ENCODE measurements at regions not wholly inside any gene's neighbourhood (a gene's known extent, or its start where the extent isn't known, plus 50 kb on each side); places are given as distances from the start of the nearest gene placed in this dataset.

DNA sequence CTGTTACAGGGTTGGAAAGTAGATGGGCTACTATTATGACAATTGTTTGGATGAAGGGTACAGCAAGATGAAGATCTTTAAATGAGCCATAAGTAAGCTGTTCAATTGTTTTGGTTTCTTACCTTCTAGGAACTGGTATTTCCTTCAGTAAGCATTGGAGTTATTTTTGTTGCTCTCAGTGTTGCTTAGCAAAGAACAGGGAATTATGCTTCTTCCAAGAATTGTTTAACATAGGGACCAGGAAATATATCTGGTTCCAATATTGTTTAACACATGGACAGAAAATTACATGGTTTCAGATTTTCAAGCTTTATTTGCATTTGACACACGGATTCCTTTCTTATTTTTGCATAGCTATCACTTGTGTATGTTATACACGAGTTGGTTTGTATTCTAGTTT is 1999.0 kb downstream of the ARAP2 start:
- TF ChIP-seq, protein P1, sequence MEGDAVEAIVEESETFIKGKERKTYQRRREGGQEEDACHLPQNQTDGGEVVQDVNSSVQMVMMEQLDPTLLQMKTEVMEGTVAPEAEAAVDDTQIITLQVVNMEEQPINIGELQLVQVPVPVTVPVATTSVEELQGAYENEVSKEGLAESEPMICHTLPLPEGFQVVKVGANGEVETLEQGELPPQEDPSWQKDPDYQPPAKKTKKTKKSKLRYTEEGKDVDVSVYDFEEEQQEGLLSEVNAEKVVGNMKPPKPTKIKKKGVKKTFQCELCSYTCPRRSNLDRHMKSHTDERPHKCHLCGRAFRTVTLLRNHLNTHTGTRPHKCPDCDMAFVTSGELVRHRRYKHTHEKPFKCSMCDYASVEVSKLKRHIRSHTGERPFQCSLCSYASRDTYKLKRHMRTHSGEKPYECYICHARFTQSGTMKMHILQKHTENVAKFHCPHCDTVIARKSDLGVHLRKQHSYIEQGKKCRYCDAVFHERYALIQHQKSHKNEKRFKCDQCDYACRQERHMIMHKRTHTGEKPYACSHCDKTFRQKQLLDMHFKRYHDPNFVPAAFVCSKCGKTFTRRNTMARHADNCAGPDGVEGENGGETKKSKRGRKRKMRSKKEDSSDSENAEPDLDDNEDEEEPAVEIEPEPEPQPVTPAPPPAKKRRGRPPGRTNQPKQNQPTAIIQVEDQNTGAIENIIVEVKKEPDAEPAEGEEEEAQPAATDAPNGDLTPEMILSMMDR (IDR thresholded peaks at IDR 0.05; ENCODE audit: low read depth, low read length, missing control alignments) = no peak
- no peak overlapping the region for H3K4me3 ChIP-seq (replicated peaks; ENCODE audit: low read depth, low read length)
- no peak for DNase-seq (ENCODE audit: extremely low read depth, low read depth)

DNA sequence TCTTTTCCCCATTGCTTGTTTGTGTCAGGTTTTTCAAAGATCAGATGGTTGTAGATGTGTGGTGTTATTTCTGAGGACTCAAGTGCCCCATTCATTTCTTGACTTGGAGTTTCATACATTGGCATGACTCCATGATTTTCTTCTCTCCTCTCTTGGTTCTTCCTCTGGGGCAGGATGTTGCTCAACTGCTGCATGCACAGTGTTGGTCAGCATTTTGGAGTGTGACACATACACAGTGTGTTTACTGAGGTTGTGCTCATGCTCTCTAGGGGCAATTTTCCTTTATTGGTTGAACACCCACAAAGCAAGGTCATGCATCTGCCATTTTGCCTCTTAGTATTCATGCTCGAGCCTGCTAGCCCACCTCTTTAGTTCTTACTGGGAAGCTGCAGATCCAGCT is 1993.8 kb downstream of the ARAP2 start:
- H3K4me3 ChIP-seq (replicated peaks; ENCODE audit: low read depth, low read length) = no peak overlapping the region
- TF ChIP-seq, protein P1 (IDR thresholded peaks at IDR 0.05; ENCODE audit: low read depth, low read length, missing control alignments) = no peak
- peak; percentile 16 for DNase-seq (ENCODE audit: extremely low read depth, low read depth)

DNA sequence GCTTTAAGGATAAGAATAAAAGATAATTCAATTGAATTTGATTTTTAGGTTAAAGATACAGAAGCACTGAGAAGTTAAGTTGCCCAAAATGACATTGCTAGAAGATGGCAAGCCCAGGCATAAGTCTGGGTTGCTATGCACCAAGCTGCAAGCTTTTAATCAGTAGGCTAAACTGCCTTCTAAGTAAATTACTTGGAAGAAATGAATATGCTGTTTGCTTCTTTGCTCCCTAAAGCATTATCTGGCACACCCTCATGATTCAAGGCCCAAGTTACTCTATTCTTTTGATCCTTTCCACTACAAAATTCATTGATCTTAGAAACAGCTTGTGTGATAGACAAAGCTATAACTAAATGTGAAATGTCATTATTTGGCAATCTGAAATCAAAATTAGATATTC is 1991.1 kb downstream of the ARAP2 start:
- no peak for DNase-seq (ENCODE audit: extremely low read depth, low read depth)
- no peak overlapping the region for H3K4me3 ChIP-seq (replicated peaks; ENCODE audit: low read depth, low read length)
- TF ChIP-seq, protein P1 (IDR thresholded peaks at IDR 0.05; ENCODE audit: low read depth, low read length, missing control alignments) = no peak

DNA sequence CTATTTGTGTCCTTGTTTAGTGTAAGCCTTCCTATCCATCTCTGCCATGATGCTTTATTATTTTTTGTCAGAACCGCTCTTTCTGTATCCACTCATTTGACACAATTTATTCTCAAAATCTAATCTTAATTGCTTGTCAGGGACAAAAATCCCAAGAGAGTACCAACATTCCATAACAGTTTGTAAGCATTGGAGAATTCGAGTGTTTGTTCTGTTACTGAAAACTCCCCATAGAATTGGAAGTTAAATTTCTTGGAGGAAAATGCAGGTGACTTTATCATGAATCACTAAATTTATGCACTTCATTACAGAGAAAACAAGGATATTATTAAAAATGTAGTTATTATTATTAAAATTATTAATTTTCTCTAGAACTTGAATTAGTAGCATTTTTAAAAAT is 1986.1 kb downstream of the ARAP2 start:
- TF ChIP-seq, protein P1 (IDR thresholded peaks at IDR 0.05; ENCODE audit: low read depth, low read length, missing control alignments) = no peak
- H3K4me3 ChIP-seq (replicated peaks; ENCODE audit: low read depth, low read length) = no peak overlapping the region
- DNase-seq (ENCODE audit: extremely low read depth, low read depth) = no peak

DNA sequence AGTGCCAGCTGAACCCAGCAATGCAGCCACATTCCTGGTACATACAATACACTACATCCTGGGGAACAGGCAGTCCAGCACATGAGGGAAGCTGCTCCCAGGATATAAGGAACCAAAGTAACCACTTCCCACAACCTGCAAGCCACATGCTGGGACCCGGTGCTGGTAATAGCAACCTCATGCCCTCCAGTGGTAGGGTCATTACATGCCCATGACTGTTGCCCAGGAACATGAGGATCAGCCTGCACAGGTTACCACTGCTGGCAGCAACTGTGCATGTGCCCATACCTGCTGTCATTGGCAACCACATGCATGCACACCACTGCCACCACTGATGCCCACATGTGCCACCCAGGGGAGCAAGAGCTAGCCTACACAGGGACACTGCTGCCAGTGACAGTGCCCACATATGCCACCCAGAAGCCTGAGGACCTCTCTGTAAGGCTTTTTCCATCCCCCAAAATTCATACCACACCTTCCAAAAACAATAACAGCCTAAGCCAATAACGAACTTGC is 1982.5 kb downstream of the ARAP2 start:
- H3K4me3 ChIP-seq (replicated peaks; ENCODE audit: low read depth, low read length) = no peak overlapping the region
- TF ChIP-seq, protein P1 (IDR thresholded peaks at IDR 0.05; ENCODE audit: low read depth, low read length, missing control alignments) = no peak
- DNase-seq (ENCODE audit: extremely low read depth, low read depth) = no peak

DNA sequence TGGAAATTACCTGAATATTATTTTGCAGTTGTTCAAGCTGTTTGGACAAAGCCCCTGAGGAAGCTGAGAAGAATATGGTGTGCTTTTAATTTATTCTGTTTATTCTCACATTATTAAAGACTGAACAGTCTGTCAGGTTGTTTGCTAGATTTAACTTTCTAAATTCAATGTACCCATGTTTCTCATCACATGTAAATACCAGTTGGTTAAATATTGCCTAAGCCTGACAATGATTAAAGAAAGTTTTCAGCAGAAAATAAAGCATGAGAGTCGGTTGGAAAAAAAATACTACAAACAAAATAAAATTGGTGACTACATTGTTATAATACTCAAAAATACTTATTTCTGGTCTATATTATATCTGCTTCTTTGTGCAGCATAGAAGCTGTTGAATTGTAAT is 1974.7 kb downstream of the ARAP2 start:
- TF ChIP-seq, protein P1 (IDR thresholded peaks at IDR 0.05; ENCODE audit: low read depth, low read length, missing control alignments) = no peak
- H3K4me3 ChIP-seq (replicated peaks; ENCODE audit: low read depth, low read length) = no peak overlapping the region
- no peak for DNase-seq (ENCODE audit: extremely low read depth, low read depth)

Data from HFF-Myc (cell line).